ENCODE measurements at regions not wholly inside any gene's neighbourhood (a gene's known extent, or its start where the extent isn't known, plus 50 kb on each side); places are given as distances from the start of the nearest gene placed in this dataset.

DNA sequence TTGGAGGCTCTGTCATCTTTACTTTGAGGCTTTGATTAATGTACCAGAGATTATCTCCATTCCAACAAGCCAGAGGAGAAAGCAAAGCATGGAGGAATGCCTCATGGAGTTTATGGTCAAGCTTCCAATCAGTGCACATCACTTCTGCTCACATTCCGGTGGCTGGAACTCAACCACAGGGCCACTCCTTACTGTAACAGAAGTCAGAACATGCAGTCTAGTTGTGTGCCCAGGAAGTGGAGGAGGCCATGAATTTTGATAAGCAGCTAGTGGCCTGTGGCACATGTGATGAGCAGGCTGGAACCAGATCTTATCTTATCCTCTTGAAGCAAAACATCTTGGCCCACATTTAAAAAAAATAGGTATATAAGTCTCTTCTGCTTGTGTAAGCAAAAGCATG, 258.9 kb upstream of the ARHGAP20 start:
- Histone ChIP-seq H3K9me3 (ENCODE audit: control insufficient read depth, low read depth, low read length) (no peaks in the 10 kb centered on the region), H2AFZ (ENCODE audit: low read length) (no peak overlapping the region), H4K91ac (ENCODE audit: insufficient read length, low read depth, low read length) (no peak overlapping the region), H2BK15ac (ENCODE audit: low read depth, low read length) (no peak overlapping the region), H3K56ac (ENCODE audit: insufficient read length, low read depth, low read length) (no peak overlapping the region), H4K5ac (ENCODE audit: insufficient read length, low read depth, low read length) (no peak overlapping the region), H3K14ac (ENCODE audit: insufficient read depth, low read length) (no peak overlapping the region), H3K4me2 (ENCODE audit: insufficient read depth, insufficient read length, low read length) (no peak overlapping the region), H3K23me2 (ENCODE audit: insufficient read length, low read depth, low read length, poor library complexity, severe bottlenecking) (no peaks in the 10 kb centered on the region), H3T11ph (ENCODE audit: low read length) (no peak overlapping the region), H4K8ac (replicated peaks; ENCODE audit: insufficient read length, low read depth, low read length) (no peak overlapping the region), H3K27ac (ENCODE audit: insufficient read length, low read depth, low read length) (no peak overlapping the region), H3K4me1 (ENCODE audit: insufficient read depth, low read length) (no peaks in the 10 kb centered on the region), H3K27me3 (ENCODE audit: insufficient read depth, low read length) (no peaks in the 10 kb centered on the region), H2BK120ac (ENCODE audit: low read depth, low read length, poor library complexity, severe bottlenecking) (no peak overlapping the region), H3K79me1 (ENCODE audit: insufficient read depth, low read depth, low read length, poor library complexity, severe bottlenecking) (no peaks in the 10 kb centered on the region), H3K18ac (ENCODE audit: insufficient read length, low read depth, low read length) (no peak overlapping the region), H2BK5ac (ENCODE audit: insufficient read length, low read length) (no peak overlapping the region), H3K79me2 (ENCODE audit: insufficient read depth, low read length) (no peaks in the 10 kb centered on the region), H4K20me1 (ENCODE audit: control insufficient read depth, insufficient read depth, insufficient read length) (no peaks in the 10 kb centered on the region), H2BK12ac (ENCODE audit: insufficient read length, low read depth, low read length) (no peak overlapping the region), H3K9ac (ENCODE audit: extremely low read depth, insufficient read length, low read length) (no peak overlapping the region), H3K23ac (ENCODE audit: insufficient read length, low read depth, low read length) (no peak overlapping the region), H3K4ac (ENCODE audit: low read depth, low read length) (no peak overlapping the region), H2AK5ac (ENCODE audit: insufficient read length, low read length) (no peak overlapping the region), H2BK20ac (ENCODE audit: low read depth, low read length, poor library complexity, severe bottlenecking) (no peak overlapping the region)
- Mint-ChIP-seq H3K27me3 (ENCODE audit: low read depth) (no peaks in the 10 kb centered on the region; the same call in 1 of the 2 replicates), H3K4me1 (no peaks in the 10 kb centered on the region), H3K27ac (no peak overlapping the region), H3K36me3 (ENCODE audit: insufficient read depth in 1 of 3, low read depth in 3 of 3) (no peaks in the 10 kb centered on the region), H3K9me3 (no peaks in the 10 kb centered on the region), H3K4me3 (no peak overlapping the region)
- WGBS (ENCODE audit: extremely low coverage, insufficient read length, low lambda C conversion rate), result no CpG with 5 or more reads among the region's 1 CpG
- no peak for DNase-seq
- TF ChIP-seq, protein P1, sequence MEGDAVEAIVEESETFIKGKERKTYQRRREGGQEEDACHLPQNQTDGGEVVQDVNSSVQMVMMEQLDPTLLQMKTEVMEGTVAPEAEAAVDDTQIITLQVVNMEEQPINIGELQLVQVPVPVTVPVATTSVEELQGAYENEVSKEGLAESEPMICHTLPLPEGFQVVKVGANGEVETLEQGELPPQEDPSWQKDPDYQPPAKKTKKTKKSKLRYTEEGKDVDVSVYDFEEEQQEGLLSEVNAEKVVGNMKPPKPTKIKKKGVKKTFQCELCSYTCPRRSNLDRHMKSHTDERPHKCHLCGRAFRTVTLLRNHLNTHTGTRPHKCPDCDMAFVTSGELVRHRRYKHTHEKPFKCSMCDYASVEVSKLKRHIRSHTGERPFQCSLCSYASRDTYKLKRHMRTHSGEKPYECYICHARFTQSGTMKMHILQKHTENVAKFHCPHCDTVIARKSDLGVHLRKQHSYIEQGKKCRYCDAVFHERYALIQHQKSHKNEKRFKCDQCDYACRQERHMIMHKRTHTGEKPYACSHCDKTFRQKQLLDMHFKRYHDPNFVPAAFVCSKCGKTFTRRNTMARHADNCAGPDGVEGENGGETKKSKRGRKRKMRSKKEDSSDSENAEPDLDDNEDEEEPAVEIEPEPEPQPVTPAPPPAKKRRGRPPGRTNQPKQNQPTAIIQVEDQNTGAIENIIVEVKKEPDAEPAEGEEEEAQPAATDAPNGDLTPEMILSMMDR (conservative IDR thresholded peaks at IDR 0.05), result no peak
